Stimulated activated CD4-positive, alpha-beta T cell treated with anti-CD3 and anti-CD28 coated beads, Interleukin-1b, Interleukin-23, amount 100 ng/mL, for 4 hours (primary cell): ENCODE measurements at regions not wholly inside any gene's neighbourhood (a gene's known extent, or its start where the extent isn't known, plus 50 kb on each side); places are given as distances from the start of the nearest gene placed in this dataset.

Source experiments
- DNase-seq, 2 donors: peaks; one replicate each; pipeline ENCODE4 v3.0.0-alpha.2; 2020; ENCODE audit warnings: low read depth in 2 of 2

DNA sequence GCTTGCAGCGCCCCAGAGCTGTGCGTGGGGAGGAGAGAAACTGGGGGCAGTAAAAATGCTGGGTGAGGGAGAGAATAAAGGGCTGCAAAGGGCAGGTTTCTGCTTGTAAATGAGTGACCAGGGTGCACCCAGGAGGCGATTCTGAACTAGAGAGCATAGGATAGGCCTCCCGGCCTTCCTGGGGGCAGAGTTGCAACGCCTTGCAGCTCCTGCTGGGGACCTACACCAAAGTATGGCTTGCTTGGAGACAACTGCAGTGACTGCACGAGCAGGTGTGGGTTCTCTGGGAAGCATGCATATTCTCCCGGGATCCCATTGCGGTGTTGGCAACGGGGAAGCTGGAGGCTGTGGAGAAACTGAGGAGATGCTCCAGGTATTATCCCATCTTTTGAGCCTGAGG lies 111.6 kb upstream of the SPACA1 start:
- DNase-seq, result no peak

DNA sequence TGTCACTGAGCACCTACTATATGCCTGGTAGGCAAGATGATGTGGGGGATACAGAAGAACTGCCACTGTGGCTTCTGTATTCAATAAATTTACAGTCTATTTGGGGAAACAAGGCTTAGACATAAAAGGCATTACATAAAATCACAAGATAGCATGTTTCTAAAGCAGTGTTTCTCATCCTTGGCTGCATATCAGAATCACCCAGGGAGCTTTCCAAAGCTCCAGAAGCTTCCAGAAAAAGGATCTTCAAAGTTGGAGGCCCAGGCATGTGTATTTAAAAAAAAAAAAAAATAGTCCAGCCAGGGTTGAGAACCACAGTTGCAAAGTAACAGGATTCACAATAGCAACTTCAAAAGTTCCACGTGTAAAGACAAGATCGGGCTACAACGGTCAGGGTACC lies 112.4 kb upstream of the SPACA1 start:
- no peak for DNase-seq

DNA sequence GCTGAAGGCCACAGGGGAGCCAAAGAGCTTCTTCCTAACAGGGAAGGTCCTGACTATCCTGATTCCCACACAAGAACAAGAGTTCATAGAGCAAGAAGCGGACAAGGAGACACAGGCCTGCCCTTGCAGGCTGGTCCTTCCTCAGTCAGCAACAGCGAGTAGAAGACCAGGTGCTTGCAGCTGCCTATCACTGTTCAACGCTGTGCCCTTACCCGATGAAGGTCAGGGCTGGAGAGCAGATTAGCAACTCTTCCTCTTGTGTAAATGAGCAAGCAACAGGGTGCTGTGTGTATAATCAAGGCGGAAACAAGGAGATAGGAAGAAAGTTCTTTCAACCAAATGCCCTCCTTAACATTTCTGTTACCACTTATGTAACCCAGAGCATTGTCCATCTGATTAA lies 115.3 kb upstream of the SPACA1 start:
- no peak for DNase-seq

DNA sequence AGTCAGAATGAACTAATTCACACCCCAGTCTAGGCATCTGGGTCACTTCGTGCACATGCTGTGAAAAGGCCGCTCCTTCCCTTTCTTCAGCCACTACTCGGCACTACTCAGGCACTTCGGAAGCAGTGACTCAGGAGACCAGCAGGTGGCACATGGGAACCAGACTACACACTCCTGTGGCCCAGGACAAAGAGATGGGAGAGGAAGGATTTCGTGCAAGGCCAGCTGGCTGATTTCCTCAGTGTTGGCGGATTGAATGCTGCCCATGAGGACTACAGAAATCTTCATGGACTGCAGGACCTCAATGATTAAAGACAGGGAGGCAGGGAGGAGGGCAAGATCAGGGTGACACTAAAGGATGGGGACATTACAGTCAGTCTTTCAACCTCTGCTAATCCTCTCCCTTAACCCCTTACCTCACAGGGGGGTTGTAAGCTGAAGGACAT lies 117.8 kb upstream of the SPACA1 start:
- peak; percentile 19 to 32 for DNase-seq

DNA sequence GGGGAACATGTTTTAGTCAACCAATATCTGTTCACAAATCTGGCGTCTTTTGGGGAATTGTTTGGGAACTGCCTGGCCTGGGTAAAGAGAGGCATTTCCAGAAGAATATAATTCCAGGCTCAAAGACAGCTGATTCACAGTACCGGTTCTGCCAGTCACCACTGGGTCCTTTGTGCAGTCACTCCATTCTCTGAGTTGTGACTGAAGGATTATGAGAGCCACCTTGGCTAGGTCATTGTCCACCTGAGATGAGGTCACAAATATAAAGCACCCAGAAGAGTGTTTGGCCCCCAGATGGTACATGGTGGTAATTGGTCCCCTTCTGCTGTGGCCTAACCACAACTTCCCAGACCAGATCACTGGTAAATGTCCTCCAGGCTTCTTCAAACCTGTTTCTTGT lies 121.0 kb upstream of the SPACA1 start:
- no peak for DNase-seq

DNA sequence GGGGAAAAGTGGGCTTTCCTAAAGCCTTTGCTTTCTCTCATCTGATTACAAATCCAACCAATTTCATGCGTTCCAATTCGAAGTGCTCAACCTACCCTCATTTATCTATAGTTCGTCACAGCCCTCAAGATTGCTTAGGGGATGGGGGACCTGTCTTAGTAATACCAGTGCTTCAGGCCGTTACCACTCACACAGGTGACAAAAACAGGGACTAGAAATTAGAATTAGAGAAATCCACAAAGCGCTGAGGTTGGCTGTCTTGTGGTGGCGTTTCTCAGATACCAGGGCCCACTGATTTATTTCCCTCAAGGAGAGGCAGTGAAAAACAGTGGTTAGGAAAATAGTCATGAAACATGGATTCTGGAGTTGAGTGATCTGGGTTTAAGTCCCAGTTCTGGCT lies 121.6 kb upstream of the SPACA1 start:
- no peak for DNase-seq

DNA sequence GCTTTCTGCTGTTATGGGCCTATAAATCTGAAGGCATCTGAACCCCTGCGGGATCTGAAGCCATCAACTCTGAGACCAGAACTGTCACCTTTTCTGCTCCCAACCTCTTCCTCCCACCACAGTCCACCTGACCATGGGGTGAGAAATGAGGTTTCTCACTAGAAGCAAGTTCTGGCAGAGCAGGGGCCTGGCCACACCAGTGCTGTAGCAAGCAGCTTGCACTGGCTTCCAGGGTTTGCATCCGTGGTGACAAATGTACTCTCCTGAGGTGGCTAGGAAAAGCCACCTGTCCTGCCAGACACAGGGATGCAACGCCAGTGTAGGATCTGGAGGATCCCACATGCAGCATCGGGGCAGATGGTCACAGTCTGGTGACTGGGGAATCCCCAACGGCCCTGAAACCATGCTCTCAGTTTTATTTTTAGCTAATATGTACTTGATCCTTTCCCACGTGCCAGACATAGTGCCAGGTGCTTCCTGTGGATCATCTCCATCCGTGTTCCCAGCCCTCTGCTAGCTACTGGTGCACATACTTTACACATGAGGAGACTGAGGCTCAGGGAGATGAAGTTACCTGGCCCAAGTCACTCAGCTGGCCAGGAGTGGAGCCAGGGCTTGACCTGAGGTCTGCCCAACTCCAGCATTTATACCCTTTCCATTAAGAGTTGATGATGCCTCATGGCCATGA lies 122.1 kb upstream of the SPACA1 start:
- no peak for DNase-seq

DNA sequence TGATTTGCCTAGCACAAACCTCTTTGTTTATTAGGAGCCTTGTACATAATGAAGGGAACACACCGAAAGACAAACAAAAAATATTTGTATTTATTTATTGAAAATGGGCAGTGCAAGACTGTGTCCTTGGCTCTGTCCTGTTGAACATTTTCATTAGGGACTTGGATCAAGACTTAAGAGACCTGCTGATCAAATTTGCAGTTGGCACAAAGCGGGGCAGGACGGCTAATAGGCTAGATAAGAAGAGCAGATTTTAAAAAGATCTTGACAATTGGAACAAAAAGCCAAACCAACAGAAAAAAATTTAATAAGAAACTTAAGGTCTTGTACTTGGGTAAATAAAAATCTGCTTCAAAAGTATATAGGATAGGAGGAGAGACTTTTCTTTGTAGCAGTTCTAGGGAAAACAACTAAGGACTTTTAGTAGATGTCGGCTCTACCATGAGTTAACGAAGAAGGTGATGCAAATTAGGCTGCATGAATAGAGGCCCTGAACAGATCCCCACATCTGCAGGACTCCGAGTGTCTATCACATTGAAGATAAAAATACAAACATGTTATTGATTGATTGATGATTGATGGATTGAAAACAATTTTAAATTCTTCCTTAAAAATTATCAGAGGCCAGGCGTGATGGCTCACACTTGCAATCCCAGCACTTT lies 124.1 kb upstream of the SPACA1 start:
- DNase-seq, result no peak

DNA sequence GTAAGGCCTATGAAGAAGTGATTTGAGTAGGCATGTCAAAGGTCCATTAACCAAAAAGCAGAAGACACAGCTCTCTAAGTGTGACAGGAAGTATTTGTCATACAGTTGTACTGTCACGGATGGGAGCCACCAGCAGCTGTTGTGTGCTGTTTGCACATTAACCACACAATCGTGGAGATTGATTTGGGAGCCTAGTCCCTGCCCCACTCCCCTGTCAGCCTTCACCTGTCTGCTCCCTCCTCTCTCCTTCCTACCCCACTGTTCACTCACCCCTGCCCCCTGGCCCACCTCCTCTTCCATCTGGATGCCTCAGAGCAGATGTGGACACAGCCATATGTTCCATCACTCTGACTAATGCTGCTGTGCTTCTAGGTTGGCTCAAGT lies 124.7 kb upstream of the SPACA1 start:
- no peak for DNase-seq

DNA sequence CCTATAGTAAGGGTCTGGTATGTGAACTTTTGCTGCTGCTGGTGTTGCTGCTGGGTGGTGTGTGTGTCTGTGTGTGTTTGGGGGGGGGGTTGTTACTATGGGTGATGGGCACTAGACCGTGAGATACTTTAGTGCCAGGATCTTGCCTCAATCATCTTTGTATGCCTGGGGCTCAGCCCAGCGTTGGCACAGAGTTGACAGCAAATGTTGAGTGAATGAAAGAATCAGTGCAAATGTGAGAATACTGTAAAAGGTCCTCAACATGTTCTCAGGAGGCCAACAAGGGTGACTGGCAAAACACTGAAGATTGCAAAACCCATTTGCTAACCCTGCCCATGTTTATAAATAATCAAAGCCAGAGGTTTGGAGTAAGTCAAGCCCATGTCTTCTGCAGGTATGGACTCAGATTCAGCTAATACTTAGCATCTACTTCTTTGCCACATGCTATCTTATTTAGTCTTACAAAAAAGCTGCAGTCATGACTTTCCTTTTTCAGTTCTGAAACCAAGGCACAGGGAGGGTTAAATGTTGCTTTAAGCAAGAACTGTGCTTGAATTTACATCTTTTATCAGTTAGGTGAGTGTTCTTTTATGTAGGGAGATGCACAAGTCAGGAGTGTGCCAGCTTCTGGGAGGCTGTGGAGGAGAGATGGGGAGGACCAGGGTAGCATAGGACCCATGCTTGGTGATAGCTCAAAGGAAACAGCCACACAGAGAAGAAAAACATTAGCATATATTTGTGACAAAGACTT lies 125.3 kb upstream of the SPACA1 start:
- no peak for DNase-seq

DNA sequence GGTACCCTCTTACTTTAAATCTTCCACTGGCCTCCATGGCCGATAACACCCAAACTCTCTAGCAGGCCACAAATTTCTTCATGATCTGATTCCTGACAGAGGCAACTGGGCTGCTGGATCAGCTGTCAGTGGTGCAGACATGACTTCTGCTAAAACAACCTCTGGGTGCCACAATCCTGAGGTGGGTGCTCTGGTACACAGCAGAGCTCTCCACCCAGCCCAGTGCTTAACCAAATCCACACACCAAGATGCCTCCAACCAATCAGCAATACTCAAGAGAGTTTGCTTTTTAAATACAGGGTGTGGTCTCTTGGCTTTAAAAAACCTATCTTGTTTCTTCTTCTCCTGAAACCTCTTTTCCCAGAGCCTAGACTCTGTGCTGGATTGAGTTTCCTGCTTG lies 126.6 kb upstream of the SPACA1 start:
- DNase-seq, result no peak

DNA sequence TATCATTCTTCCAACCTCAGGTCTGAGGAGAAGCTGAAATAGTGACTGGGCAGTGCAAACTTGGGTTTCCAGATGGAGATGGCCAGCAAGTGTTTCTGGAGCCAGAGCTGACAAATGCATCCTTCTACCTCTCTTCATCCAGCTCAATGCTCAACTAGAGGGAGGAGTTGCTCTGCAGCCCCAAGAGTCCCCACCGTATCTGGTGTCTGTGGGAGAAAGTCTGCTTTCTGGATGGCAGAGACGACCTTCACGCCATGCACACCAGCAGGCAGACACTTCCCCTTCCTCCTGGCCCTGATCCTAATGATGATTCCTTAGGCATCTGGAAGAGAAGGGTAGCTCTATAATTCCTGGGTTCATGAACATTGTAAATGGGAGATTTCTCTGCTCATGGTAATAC lies 127.4 kb upstream of the SPACA1 start:
- no peak for DNase-seq

DNA sequence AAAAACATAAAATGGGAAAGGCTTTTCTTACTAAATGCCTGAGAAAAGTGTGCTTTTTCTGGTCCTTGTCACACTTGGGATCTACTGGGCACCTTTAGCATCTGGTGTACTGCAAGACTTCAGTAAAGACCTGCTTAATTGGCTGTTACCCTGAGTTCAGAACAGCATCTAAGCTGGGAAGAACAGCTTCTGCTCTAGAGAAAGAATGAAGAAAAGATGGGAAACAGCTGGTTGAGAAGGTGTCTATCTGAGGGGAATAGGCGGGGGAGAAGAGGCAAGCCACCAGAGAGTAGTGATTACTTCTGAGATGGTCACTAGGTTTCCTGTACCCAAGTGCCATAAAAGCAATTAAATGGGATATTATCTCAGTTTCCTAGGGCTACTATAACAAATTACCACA lies 128.2 kb upstream of the SPACA1 start:
- DNase-seq, result no peak

DNA sequence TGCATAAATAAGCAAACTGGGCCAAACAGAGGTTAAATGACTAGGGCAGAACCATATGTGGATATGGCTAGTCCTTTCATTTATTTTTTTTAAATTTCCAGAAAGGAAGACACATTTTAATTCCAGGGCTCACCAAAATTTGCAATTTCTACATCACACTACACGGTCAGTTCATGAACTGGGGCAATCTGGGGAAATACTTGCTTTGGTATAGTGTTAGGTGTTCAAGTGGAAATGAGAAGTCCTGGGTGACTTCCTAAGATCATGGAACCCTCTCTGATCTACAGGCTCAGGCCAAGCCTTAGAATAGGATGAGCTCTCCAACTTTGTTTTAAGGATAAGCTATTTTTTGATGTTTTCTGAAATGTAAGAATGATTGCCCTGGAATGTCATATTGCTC lies 128.6 kb upstream of the SPACA1 start:
- no peak for DNase-seq

DNA sequence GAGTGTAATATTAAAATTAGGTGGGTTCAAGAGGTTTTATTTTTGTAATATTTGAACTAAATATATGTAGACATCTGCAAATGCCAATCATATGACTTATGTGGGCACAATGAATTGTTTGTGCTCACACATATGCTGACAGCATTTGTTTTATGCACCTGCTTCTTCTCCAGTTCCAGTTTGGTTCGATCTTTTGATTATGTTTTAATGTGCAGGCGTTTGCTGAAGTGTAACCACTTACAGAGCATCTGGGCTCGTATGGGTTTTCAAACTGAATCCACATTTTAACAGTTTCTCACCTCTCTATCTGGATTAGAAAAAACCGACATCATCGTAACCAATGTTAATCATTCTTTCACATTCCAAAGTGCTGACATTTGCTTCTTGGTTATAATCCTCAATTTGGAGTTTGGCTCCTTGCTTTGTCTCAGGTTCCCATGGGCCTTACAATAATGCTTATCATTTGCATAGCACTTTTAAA lies 129.1 kb upstream of the SPACA1 start:
- DNase-seq, result no peak

DNA sequence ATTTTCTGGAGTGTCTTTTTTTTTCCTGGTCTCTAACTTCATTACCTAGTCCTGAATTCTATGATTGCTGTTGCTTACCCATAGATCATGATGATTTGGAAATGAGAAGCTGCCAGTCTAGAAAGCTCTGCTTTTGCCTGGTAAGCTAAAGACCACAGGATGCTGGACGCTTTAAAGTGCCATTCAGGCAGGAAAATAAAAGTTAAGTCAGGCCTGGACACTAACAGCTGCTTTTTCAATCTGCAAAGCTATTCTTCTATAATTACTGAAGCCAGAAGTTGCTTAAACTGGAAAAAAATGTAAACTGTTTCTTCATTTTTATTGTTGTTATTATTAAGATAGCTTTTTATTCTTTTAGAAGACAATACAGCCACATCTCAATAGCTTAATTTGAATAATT lies 129.8 kb upstream of the SPACA1 start:
- DNase-seq, result no peak

DNA sequence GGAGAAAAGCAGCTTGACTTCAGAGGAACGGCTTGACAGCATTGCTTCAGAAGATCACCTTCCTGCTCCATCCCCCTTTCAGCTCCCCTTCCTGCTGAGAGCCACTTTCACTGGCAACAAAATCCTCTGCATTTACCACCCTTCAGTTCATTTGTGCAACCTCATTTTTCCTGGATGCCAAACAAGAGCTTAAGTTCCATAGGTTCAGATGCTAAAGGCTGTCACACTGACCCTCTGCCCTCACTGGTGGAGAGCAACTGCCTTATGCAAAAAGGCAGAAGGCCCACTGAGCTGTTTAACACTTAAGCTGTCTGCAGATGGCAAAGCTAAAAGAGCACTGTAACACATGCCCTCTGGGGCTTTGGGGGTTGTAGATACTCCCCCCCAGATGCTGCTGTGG lies 131.2 kb upstream of the SPACA1 start:
- no peak for DNase-seq

DNA sequence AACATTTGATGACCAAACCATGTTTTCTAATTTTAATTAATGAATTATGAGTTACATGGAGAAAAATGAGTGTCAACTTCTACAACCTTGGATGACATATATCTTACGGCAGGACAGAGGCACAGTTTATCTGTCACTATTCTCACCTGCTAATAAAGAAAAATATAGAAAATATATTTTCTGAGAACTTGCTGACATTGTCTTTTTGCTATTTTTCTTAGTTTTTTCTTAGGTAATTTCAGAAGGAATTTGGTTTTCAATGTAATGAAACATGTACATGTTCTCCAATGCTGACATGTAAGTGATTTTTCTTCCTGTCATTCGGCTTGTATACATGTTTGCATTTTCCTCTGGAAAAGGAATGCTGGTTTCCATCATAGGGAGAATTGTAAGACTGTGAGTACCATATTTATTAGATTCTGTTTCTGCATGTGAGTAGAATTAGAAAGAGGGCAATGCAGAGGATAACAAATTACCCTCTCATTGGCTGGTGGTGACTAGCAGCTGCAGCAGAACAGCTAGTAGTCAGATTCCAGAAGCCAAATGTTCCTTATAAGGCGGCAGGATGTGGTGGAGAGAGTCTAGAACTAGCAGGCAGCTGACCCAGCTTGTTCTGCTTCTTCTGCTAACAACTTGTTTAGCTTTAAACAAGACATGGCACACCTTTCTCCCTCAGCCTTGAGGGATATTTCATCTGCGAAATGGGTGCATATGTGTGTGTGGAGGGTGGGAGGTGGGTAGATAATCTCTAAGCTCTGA lies 132.8 kb upstream of the SPACA1 start:
- DNase-seq, result no peak

DNA sequence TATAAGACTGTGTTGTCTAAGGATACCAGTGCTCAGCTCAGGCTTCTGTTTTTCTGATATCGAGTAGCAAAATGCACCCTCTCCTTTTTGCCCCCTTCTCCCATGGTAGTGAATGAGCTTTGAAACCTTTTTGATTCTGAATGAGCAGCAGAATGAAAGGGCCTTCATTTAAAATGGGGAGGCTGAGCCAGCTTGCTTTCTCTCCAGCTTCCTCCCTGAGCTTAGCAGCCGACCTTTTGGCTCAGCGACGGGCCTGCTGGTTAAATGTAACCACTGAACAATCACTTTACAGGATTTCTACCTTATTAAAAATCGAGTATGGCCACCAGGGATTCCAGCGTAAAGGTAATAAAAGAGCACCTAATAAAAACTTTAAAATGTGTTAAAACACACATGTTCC lies 133.7 kb upstream of the SPACA1 start:
- DNase-seq, result no peak

DNA sequence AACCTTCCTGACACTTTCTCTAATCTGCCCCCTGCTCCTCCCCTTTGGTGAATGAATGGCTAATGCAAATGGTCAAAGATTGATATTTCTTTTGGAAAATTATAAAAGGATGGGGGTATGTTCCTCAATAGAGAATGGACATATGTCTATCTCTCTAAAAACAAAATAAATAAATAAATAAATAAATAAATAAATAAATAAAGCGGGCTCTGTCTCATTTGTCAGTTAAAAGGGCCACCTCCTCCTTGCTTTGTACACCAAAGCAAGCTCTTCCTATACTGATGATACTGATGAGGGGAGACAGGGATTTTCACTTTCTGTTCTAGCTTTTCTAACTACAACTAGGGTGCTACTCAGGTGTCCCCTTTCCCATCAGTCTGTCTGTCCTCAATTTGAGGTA lies 135.5 kb upstream of the SPACA1 start:
- DNase-seq, result no peak

DNA sequence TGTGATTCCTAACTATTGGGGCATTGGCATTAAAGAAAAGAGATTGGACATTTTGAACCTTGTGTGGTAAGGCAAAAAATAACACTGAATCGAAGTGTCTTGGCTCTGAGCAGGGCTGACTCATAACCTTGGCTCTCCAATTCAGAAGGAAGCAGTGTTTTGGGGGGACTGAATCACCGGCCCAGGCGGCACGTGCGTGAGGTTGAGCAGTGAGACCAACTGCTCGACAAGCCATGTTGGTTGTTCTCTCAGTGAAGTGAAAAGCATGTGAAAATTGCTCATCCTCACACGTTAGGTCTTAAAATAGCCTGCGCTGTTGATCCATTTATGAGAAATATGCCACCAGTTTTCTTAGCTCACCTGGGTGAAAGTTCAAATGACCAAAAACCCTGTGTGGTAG lies 137.8 kb upstream of the SPACA1 start:
- DNase-seq, result no peak
